ENCODE measurements at regions not wholly inside any gene's neighbourhood (a gene's known extent, or its start where the extent isn't known, plus 50 kb on each side); places are given as distances from the start of the nearest gene placed in this dataset.
A peak's percentile ranks its signal among the peaks of the same experiment; 100 is the strongest.

DNA sequence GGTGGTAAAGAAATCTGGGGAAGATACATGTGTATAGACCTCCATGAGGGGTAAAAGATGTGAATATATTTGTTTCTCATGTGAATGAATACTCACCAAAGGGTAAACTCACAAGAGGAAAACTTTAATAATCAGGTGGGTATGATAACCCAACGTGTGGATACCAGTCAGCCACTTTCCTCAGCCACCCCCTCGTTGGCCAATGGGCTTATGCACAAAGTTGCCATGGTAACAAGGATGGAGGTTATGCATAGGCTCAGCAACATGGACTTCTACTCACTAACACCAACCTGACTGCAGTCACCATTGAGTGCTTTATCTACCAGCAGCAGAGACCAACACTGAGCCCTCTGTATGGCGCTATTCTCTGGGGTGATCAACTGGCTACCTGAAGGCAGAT is 424.4 kb downstream of the DUSP10 start:
- WGBS, 10 experiments = 17 to 100% (median 80%) methylated on average over 1 to 3 of the region's 3 CpGs; no CpG with 5 or more reads in 2 of the 10 experiments
- in situ Hi-C loops (cut with MboI; ENCODE audit: low pct_unique_long_range_greater_than_20kb in 2 of 9, low sequenced_read_pairs in 9 of 9, unreplicated experiment in 9 of 9) = no loop called here
- H3K4me1 ChIP-seq (replicated peaks in 1 of 2) = peaks cover 0 to 2% of the 10 kb centered on the region in 2 donors
- no peak for ATAC-seq (replicated peaks in 6 of 8)
- no peak overlapping the region for H3K4me3 ChIP-seq
- no peak overlapping the region for H3K27ac ChIP-seq

DNA sequence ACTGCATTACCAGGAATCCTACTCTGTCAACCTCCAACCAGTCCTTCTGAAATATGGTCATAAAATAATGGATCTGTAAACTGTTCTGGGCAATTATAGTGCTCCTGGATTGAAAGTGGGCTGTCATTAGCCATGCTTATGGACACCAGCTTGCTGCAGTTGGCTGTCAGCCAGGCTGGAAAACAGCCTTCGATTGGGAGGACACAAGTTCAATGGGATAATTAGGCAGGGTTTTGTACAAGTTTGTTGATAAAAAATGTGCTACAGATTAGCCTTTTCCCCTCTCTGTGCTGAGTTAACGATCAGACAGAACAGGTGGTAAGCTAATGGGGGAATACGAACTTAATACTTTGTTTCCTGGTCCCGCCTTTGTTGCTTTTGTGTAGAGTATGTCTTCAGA is 413.9 kb downstream of the DUSP10 start:
- 38 to 71% (median 51%) methylated on average over 1 to 4 of the region's 4 CpGs for whole genome bisulfite sequencing, 10 experiments
- H3K27ac ChIP-seq = no peak overlapping the region
- in situ Hi-C loops (cut with MboI; ENCODE audit: low pct_unique_long_range_greater_than_20kb in 2 of 9, low sequenced_read_pairs in 9 of 9, unreplicated experiment in 9 of 9) = no loop called here
- no peak overlapping the region for H3K4me3 ChIP-seq
- peaks cover 0 to 2% of the 10 kb centered on the region in 2 donors for H3K4me1 ChIP-seq (replicated peaks in 1 of 2)
- ATAC-seq (replicated peaks in 6 of 8) = peak in 5 of 8 experiments; percentile 54 to 91 (median 58)

DNA sequence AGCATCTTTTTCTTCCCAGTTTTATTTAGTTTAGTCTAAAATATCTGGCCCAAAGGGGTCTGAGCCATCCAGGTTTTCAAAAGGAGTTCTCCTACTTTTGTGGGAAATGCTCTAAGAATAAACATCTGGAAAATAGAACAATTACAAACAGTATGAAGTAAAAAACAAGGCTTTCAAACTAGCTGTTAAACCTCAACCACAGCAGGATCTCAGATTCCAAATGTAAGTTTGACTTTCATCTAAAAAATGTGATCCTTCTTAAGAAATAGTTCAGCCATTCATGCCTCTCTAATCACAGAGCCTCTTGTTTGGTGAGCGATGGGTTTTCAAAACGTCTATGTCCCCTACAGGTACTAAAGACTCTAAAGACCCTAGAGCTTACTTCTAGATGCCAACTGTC is 413.5 kb downstream of the DUSP10 start:
- Histone ChIP-seq H3K4me3 (no peak overlapping the region), H3K27ac (no peak overlapping the region), H3K4me1 (replicated peaks in 1 of 2) (peaks cover 0 to 2% of the 10 kb centered on the region in 2 donors)
- 77 to 100% (median 84%) methylated on average over 2 of the region's 2 CpGs; no CpG with 5 or more reads in 4 of the 10 experiments for WGBS, 10 experiments
- ATAC-seq (replicated peaks in 6 of 8) = no peak
- in situ Hi-C loops (cut with MboI; ENCODE audit: low pct_unique_long_range_greater_than_20kb in 2 of 9, low sequenced_read_pairs in 9 of 9, unreplicated experiment in 9 of 9) = no loop called here

DNA sequence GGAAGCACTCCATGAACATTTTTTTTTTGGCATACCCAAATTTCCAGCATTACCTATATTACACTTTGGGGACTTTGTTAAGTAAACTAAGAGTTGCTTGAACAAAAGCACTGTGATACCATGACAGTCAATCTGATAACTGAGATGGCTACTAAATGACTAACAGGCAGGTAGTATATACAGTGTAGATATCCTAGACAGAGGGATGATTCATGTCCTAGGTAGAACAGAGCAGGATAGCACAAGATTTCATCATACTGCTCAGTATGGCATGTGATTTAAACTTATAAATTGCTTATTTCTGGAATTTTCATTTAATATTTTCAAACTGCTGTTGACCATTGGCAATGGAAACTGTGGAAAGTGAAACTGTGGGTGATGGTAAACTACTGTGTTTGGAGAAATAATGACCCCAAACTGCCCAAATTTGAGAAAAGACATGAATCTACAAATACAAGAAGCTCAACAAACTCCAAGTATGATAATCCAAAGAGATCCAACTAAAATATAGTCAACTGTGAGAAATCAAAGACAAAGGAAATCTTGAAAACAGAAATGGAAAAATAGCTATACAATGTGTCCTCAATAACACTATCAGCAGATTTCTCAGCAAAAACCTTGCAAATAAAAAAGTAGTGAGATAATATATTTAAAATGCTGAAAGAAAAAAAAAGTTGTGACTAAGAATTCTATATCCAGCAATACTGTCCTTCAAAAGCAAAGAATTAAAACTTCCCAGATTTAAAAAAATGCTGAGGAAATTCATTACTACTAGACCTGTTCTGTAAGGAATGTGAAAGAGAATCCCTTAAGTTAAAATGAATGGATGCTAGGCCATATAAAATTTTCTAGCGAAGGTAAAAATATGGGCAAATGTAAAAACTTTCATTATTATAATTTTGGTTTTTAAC is 410.4 kb downstream of the DUSP10 start:
- WGBS, 10 experiments = 67 to 95% (median 86%) methylated on average over 1 of the region's 1 CpG; no CpG with 5 or more reads in 1 of the 10 experiments
- in situ Hi-C loops (cut with MboI; ENCODE audit: low pct_unique_long_range_greater_than_20kb in 2 of 9, low sequenced_read_pairs in 9 of 9, unreplicated experiment in 9 of 9) = no loop called here

DNA sequence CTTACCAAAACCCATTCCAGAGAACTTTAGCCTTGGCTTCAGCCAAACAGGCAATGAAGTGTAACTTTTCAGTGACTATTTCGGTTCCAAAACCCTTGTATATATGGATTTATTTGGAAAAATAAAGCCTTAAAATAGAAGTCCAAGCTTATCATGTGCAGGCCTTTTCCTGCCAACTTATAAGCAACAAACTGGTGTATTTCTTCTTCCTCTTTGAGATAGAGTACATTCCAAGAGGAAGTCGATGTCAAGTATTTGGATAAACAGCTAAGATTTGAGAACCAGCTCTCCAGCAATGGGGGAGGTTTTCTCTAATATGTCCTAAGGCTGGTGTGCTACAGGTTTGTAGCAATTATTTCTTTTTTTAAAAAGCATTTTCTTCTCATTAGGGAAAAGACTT is 407.8 kb downstream of the DUSP10 start:
- in situ Hi-C loops (cut with MboI; ENCODE audit: low pct_unique_long_range_greater_than_20kb in 2 of 9, low sequenced_read_pairs in 9 of 9, unreplicated experiment in 9 of 9) = no loop called here
- Histone ChIP-seq H3K4me1 (replicated peaks in 1 of 2) (peaks cover 17 to 18% of the 10 kb centered on the region in 2 donors), H3K4me3 (no peak overlapping the region), H3K27ac (no peak overlapping the region)
- WGBS, 10 experiments = 30 to 100% (median 75%) methylated on average over 1 to 2 of the region's 2 CpGs; no CpG with 5 or more reads in 1 of the 10 experiments
- ATAC-seq (replicated peaks in 6 of 8) = no peak

More for the DNA sequence above, 410.4 kb downstream of the DUSP10 start:
- no peak overlapping the region for H3K4me3 ChIP-seq
- H3K27ac ChIP-seq = no peak overlapping the region
- ATAC-seq (replicated peaks in 6 of 8) = no peak
- H3K4me1 ChIP-seq (replicated peaks in 1 of 2) = peaks cover 13 to 19% of the 10 kb centered on the region in 2 donors

DNA sequence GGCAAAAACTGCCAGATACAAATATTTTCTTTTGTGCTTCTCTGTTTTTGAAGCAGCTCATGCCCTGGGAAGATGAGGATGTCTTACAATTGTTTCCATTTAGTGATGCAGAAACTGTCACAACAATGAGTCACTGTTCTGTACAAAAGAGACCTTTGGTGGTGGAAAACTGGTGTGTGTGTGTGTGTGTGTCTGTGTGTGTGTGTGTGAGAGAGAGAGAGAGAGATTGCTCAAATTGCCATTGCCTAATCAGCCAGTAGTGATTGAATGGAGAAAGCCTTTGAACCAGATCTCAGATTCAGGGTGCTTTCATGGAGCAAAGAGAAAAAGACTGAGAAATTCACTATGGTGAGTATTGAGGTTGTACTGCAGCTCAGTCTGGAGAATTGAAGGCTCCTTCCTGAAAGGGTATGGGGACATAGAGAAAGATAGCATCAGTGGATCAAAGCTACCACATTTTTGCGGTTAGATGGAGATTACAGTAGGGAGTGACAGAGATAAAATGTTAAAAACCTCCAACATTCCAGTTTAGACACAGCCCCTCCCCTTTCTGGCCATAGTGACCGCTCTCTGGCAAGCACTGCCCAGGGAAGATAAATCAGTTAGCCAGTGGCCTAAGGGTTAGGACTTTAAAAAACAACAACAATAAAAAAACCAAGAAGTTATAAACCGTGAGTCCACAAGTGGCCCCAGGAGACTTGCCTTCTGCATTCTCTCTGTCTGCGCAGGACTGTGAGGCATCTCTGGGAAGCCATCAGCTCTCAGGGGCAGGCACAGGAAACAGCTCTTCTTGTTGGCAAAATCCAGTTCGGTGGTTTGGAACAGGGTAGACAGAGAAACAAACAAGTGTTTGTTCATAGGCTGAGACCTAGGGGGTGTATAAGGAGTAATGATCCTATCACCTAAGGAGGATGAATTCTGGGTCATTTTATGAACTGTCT is 406.5 kb downstream of the DUSP10 start:
- peak overlapping the region; percentile 12 to 22 for H3K27ac ChIP-seq
- no peak overlapping the region for H3K4me3 ChIP-seq
- peak; percentile 40 to 91 (median 82) for ATAC-seq (replicated peaks in 6 of 8)
- H3K4me1 ChIP-seq (replicated peaks in 1 of 2) = peaks cover 17 to 18% of the 10 kb centered on the region in 2 donors
- in situ Hi-C loops (cut with MboI; ENCODE audit: low pct_unique_long_range_greater_than_20kb in 2 of 9, low sequenced_read_pairs in 9 of 9, unreplicated experiment in 9 of 9) = no loop called here
- 20 to 77% (median 37%) methylated on average over 1 to 5 of the region's 5 CpGs; no CpG with 5 or more reads in 1 of the 10 experiments for WGBS, 10 experiments

DNA sequence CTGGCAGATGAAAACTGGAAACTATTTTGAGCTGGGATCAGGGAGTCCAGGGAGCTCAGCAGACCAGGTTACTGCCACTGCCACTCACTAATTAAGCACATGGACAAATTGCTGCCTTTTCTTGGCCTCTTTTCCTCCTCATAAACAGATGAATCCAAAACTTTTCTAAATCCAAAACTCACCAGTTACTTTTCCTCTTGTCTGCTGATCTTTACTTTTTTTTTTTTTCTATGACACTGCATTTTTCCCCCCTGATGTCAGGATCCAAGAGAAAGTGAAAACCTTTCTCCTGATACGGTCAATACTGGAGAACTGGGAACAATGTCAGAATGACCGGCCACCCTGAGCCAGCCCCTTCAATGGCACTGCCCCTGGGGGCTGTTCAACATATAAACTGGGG is 405.8 kb downstream of the DUSP10 start:
- 0 to 100% (median 55%) methylated on average over 1 to 2 of the region's 2 CpGs for WGBS, 10 experiments
- Histone ChIP-seq H3K4me1 (replicated peaks in 1 of 2) (peaks cover 17 to 18% of the 10 kb centered on the region in 2 donors), H3K27ac (no peak overlapping the region), H3K4me3 (no peak overlapping the region)
- in situ Hi-C loops (cut with MboI; ENCODE audit: low pct_unique_long_range_greater_than_20kb in 2 of 9, low sequenced_read_pairs in 9 of 9, unreplicated experiment in 9 of 9) = no loop called here
- ATAC-seq (replicated peaks in 6 of 8) = peak in 3 of 8 experiments; percentile 8 to 10 (median 9)

DNA sequence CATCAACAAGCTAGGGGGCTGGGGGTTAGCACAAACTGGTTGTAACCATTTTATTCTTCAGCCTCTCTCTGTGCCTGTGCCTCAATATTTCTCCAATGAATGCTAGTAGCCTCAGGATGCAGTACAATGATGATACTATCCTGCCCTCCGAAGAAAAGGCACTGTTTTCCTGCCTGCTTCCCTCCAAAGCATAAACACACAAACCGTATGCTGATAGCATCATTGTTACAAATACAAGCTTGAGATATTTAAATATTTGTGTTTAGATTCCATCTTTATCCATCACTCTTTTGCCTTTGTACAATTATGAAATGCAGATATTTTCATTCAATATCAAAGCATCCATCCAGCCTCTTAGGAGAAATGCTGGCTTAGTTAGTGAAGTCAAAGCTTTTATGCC is 404.8 kb downstream of the DUSP10 start:
- WGBS, 10 experiments = 72 to 88% (median 82%) methylated on average over 1 to 2 of the region's 2 CpGs; no CpG with 5 or more reads in 4 of the 10 experiments
- no peak overlapping the region for H3K4me3 ChIP-seq
- H3K27ac ChIP-seq = no peak overlapping the region
- peaks cover 17 to 18% of the 10 kb centered on the region in 2 donors for H3K4me1 ChIP-seq (replicated peaks in 1 of 2)
- in situ Hi-C loops (cut with MboI; ENCODE audit: low pct_unique_long_range_greater_than_20kb in 2 of 9, low sequenced_read_pairs in 9 of 9, unreplicated experiment in 9 of 9) = no loop called here
- ATAC-seq (replicated peaks in 6 of 8) = no peak

DNA sequence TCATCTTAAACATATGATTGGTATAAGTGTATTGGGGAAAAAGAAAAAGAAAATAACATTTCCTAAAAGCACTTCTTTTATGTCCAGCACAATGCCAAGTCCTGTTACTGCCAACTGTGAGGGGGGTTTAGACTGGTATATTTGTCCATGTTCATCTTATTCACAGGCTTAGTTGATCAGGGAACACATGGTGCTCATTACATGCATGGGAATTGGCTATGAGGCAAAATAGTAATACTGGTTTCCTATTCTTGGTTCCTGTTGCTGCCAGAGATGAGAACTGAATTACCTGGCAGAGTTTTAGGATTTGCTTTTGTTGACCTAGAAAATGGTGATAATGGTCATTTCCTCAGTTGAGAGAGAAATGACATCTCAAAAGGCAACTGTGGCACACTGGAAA is 398.8 kb downstream of the DUSP10 start:
- ATAC-seq (replicated peaks in 6 of 8) = no peak
- in situ Hi-C loops (cut with MboI; ENCODE audit: low pct_unique_long_range_greater_than_20kb in 2 of 9, low sequenced_read_pairs in 9 of 9, unreplicated experiment in 9 of 9) = no loop called here
- Histone ChIP-seq H3K4me1 (replicated peaks in 1 of 2) (peaks cover 0 to 2% of the 10 kb centered on the region in 2 donors), H3K4me3 (no peak overlapping the region), H3K27ac (no peak overlapping the region)

DNA sequence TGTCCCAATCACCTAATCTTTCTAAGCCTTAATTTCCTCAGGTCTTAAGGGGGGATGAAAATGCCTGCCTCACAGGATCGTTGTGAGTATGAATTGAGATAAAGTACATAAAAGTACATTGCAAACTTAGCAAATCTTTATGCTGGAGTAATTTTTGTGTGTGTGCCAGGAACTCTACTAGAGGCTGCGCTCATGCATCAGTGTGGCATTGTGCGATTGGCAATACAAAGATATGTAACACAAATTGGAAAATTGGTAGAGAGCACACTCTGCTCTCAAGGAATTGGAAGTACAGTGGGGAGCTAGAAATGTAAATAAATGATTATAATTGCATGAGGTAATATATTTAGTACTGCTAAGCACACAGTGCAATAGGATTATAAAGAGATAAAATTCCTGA is 398.3 kb downstream of the DUSP10 start:
- 50 to 96% (median 83%) methylated on average over 2 to 3 of the region's 3 CpGs for WGBS, 10 experiments
- Histone ChIP-seq H3K27ac (no peak overlapping the region), H3K4me1 (replicated peaks in 1 of 2) (peaks cover 0 to 2% of the 10 kb centered on the region in 2 donors), H3K4me3 (no peak overlapping the region)
- no peak for ATAC-seq (replicated peaks in 6 of 8)
- in situ Hi-C loops (cut with MboI; ENCODE audit: low pct_unique_long_range_greater_than_20kb in 2 of 9, low sequenced_read_pairs in 9 of 9, unreplicated experiment in 9 of 9) = no loop called here

DNA sequence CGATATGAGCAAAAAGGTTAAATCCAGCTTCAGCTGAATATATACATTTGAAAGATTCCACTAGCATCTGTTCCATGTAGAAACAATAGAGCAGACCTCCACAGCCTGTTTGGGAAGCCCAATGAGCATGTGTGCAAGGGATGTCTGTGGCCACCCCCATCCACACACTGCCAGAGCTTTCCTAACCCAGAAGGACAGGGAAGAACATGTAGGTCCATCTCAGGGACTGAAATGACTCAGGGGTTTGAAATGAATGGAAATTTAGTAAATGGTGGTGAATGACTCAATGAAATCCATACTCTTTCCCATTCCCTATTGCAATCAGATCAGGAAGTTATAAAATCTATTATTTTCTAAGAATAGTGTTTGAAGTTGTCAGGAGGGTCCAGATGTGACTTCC is 397.2 kb downstream of the DUSP10 start:
- peak in 3 of 8 experiments; percentile 31 to 70 (median 56) for ATAC-seq (replicated peaks in 6 of 8)
- Histone ChIP-seq H3K4me3 (no peak overlapping the region), H3K27ac (no peak overlapping the region), H3K4me1 (replicated peaks in 1 of 2) (peaks cover 0 to 2% of the 10 kb centered on the region in 2 donors)
- WGBS, 10 experiments = 0 to 80% (median 67%) methylated on average over 1 of the region's 1 CpG; no CpG with 5 or more reads in 3 of the 10 experiments
- in situ Hi-C loops (cut with MboI; ENCODE audit: low pct_unique_long_range_greater_than_20kb in 2 of 9, low sequenced_read_pairs in 9 of 9, unreplicated experiment in 9 of 9) = no loop called here

DNA sequence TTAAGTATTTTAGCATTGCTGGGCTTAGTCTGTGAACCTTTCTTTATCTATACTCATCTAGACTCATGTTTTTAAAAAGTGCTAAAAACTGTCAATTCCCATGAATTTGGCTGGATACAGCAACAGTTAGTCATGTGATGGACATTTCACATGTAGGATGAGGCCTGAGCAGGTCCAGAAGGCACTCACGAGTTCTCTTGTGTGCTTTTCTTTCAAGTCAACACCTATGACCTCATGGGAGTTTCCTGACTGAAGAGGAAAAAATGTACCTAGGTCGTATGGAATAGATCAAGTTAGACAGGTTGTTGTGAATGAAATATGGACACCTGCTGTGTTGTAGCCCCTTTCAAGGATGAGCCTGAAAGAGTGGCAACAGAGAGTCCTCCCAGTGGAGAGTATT is 394.2 kb downstream of the DUSP10 start:
- ATAC-seq (replicated peaks in 6 of 8) = no peak
- Histone ChIP-seq H3K4me1 (replicated peaks in 1 of 2) (peaks cover 0 to 2% of the 10 kb centered on the region in 2 donors), H3K27ac (no peak overlapping the region), H3K4me3 (no peak overlapping the region)
- in situ Hi-C loops (cut with MboI; ENCODE audit: low pct_unique_long_range_greater_than_20kb in 2 of 9, low sequenced_read_pairs in 9 of 9, unreplicated experiment in 9 of 9) = no loop called here
- WGBS, 10 experiments = 7 to 87% (median 51%) methylated on average over 1 to 2 of the region's 2 CpGs; no CpG with 5 or more reads in 1 of the 10 experiments

DNA sequence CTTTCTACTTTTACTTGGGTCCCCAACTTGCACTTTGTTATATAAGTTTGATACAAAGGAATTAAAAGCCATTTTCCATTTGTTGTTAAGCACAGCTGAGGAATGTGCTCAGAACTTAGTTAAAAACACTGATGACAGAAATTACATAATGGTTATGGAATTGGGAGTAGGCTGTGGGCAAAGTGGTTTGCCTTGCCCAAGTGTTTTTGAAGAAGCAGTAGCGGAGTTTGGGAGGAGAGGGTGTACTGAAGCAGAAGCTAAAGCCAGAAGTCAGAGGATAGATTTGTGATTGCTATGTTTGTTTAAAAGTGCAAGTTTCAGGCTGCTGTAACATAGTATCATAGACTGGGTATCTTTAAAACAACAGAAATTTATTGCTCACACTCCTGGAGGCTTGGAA is 391.8 kb downstream of the DUSP10 start:
- Histone ChIP-seq H3K4me1 (replicated peaks in 1 of 2) (peaks cover 0 to under 1% of the 10 kb centered on the region in 2 donors), H3K4me3 (no peak overlapping the region), H3K27ac (no peak overlapping the region)
- in situ Hi-C loops (cut with MboI; ENCODE audit: low pct_unique_long_range_greater_than_20kb in 2 of 9, low sequenced_read_pairs in 9 of 9, unreplicated experiment in 9 of 9) = no loop called here
- ATAC-seq (replicated peaks in 6 of 8) = peak in 2 of 8 experiments; percentile 32 to 44
- WGBS, 10 experiments = 20 to 100% (median 100%) methylated on average over 1 of the region's 1 CpG; no CpG with 5 or more reads in 3 of the 10 experiments
